Stimulated activated CD4-positive, alpha-beta T cell treated with anti-CD3 and anti-CD28 coated beads, Interleukin-4, amount 100 ng/mL, for 48 hours (primary cell): ENCODE measurements at regions not wholly inside any gene's neighbourhood (a gene's known extent, or its start where the extent isn't known, plus 50 kb on each side); places are given as distances from the start of the nearest gene placed in this dataset.

ENCODE experiments used
- DNase-seq, 2 donors: peaks; one replicate each; pipeline ENCODE4 v3.0.0-alpha.2; 2020; ENCODE audit warnings: low read depth in 2 of 2

GRCh38 chr6:14365393-14365792 is 247.8 kb downstream of the CD83 start:
- no peak for DNase-seq

GRCh38 chr6:14366315-14366714 is 248.7 kb downstream of the CD83 start:
- DNase-seq, result no peak

- DNase-seq, result no peak
Observed at GRCh38 chr6:14366872-14367271, 249.3 kb downstream of the CD83 start.

GRCh38 chr6:14367296-14367695 is 249.7 kb downstream of the CD83 start:
- no peak for DNase-seq

GRCh38 chr6:14369717-14370116 is 252.1 kb downstream of the CD83 start:
- no peak for DNase-seq

GRCh38 chr6:14371530-14371929 is 254.0 kb downstream of the CD83 start:
- DNase-seq, result no peak

GRCh38 chr6:14372734-14373489 is 255.3 kb downstream of the CD83 start:
- no peak for DNase-seq

- no peak for DNase-seq
Observed at GRCh38 chr6:14373648-14374437, 256.3 kb downstream of the CD83 start.

GRCh38 chr6:14375930-14376329 is 258.4 kb downstream of the CD83 start:
- DNase-seq, result no peak

- no peak for DNase-seq
Observed at GRCh38 chr6:14379568-14379967, 262.0 kb downstream of the CD83 start.

- no peak for DNase-seq
Observed at GRCh38 chr6:14380086-14380820, 262.7 kb downstream of the CD83 start.

GRCh38 chr6:14380901-14381828 is 263.6 kb downstream of the CD83 start:
- DNase-seq, result no peak

GRCh38 chr6:14381829-14382677 is 264.5 kb downstream of the CD83 start:
- no peak for DNase-seq

GRCh38 chr6:14382678-14383236 is 265.2 kb downstream of the CD83 start:
- no peak for DNase-seq

GRCh38 chr6:14383393-14384174 is 266.0 kb downstream of the CD83 start:
- DNase-seq, result no peak

- no peak for DNase-seq
Observed at GRCh38 chr6:14384175-14384949, 266.8 kb downstream of the CD83 start.

GRCh38 chr6:14386263-14386662 is 268.7 kb downstream of the CD83 start:
- DNase-seq, result no peak

GRCh38 chr6:14386668-14387067 is 269.1 kb downstream of the CD83 start:
- DNase-seq, result no peak

- no peak for DNase-seq
Observed at GRCh38 chr6:14388371-14388770, 270.8 kb downstream of the CD83 start.
